H1 (cell line): ENCODE measurements at regions not wholly inside any gene's neighbourhood (a gene's known extent, or its start where the extent isn't known, plus 50 kb on each side); places are given as distances from the start of the nearest gene placed in this dataset.

ENCODE experiments used
- CTCF ChIA-PET: fragments of 300-600 bp; sonication (Branson Sonifier 250); formaldehyde crosslinking; loops from one replicate; lab custom pipeline; 2021; ENCODE audit not compliant: partially characterized antibody; lab: Charles Lee
- POLR2A ChIA-PET: fragments of 300-600 bp; sonication (Branson Sonifier 250); formaldehyde crosslinking; loops from one replicate; lab custom pipeline; 2021; ENCODE audit warnings: inconsistent platforms; ENCODE audit not compliant: partially characterized antibody; lab: Charles Lee
- DNase-seq, 2 experiments: peaks; one replicate each; pipeline versions ENCODE4 v3.0.0 to v3.0.0-alpha.2; 2010 to 2022; ENCODE audit warnings: low spot score in 2 of 2, low read depth in 1 of 2, mixed read lengths in 1 of 2
- FAIRE-seq: peaks from 2 replicates; lab custom pipeline; 2011; peaks lifted over from hg19 to GRCh38; lab: Jason Lieb, UNC
- H2AFZ ChIP-seq: 2 replicates; pipeline ENCODE4 v1.8.1; 2012; ENCODE audit warnings: low read length, inconsistent platforms
- H2AK5ac ChIP-seq: 2 replicates; pipeline ENCODE4 v1.6.1; 2013; ENCODE audit warnings: low read depth, low read length
- H2BK120ac ChIP-seq: replicated peaks from 2 replicates; pipeline ENCODE3; 2013; ENCODE audit warnings: low read depth, low read length, inconsistent platforms
- H2BK12ac ChIP-seq: 2 replicates; pipeline ENCODE4 v1.6.1; 2013; ENCODE audit warnings: low read depth, low read length
- H2BK15ac ChIP-seq: 2 replicates; pipeline ENCODE4 v1.6.1; 2013; ENCODE audit warnings: low read length
- H2BK20ac ChIP-seq: 2 replicates; pipeline ENCODE4 v1.6.1; 2013; ENCODE audit warnings: low read length
- H2BK5ac ChIP-seq: 2 replicates; pipeline ENCODE4 v1.6.1; 2013; ENCODE audit warnings: low read depth, low read length
- H3K14ac ChIP-seq: 2 replicates; pipeline ENCODE4 v1.6.1; 2013; ENCODE audit warnings: inconsistent platforms; ENCODE audit not compliant: insufficient read length
- H3K18ac ChIP-seq: 2 replicates; pipeline ENCODE4 v1.6.1; 2013; ENCODE audit warnings: low read length; ENCODE audit errors: extremely low read depth
- H3K23ac ChIP-seq: 2 replicates; pipeline ENCODE4 v1.6.1; 2013; ENCODE audit warnings: inconsistent platforms; ENCODE audit not compliant: insufficient read length
- H3K23me2 ChIP-seq: 2 replicates; pipeline ENCODE4 v1.6.1; 2013; ENCODE audit warnings: low read depth, low read length
- H3K27ac ChIP-seq: 2 replicates; pipeline ENCODE4 v1.6.1; 2011; ENCODE audit warnings: low read depth, low read length, inconsistent platforms
- H3K27me3 ChIP-seq, 4 experiments: replicated peaks in 1 of 4; 1 replicate in 1 of 4; 2 replicates in 3 of 4; pipeline versions ENCODE4 v1.6.1 to v1.8.1; 2011 to 2013; ENCODE audit warnings: low read length in 3 of 4, mild to moderate bottlenecking in 3 of 4, inconsistent platforms in 2 of 4, mixed read lengths in 2 of 4, moderate library complexity in 1 of 4; ENCODE audit not compliant: control insufficient read depth in 3 of 4, insufficient read depth in 3 of 4; ENCODE audit errors: extremely low read depth in 1 of 4
- H3K36me3 ChIP-seq, 4 experiments: 2 replicates each; pipeline versions ENCODE4 v1.6.1 to v1.8.1; 2011 to 2013; ENCODE audit warnings: mild to moderate bottlenecking in 4 of 4, low read length in 3 of 4, moderate library complexity in 2 of 4, control low read depth in 1 of 4, inconsistent platforms in 1 of 4; ENCODE audit not compliant: insufficient read depth in 4 of 4, control insufficient read depth in 2 of 4
- H3K4ac ChIP-seq: replicated peaks from 2 replicates; pipeline ENCODE3; 2013; ENCODE audit warnings: low read length, low read depth, mixed read lengths, inconsistent platforms; ENCODE audit not compliant: insufficient read length
- H3K4me1 ChIP-seq, 4 experiments: replicated peaks in 1 of 4; 1 replicate in 1 of 4; 2 replicates in 3 of 4; pipeline versions ENCODE4 v1.6.1 to v1.8.1; 2011 to 2013; ENCODE audit warnings: low read length in 3 of 4, inconsistent platforms in 2 of 4, mixed read lengths in 1 of 4; ENCODE audit not compliant: insufficient read depth in 4 of 4, control insufficient read depth in 3 of 4
- H3K4me2 ChIP-seq, 2 experiments: 2 replicates each; pipeline versions ENCODE4 v1.6.1 to v1.8.1; 2011 to 2013; ENCODE audit warnings: low read depth in 2 of 2, low read length in 2 of 2, control low read depth in 1 of 2, inconsistent platforms in 1 of 2, mild to moderate bottlenecking in 1 of 2; ENCODE audit not compliant: insufficient read depth in 1 of 2
- H3K4me3 ChIP-seq, 4 experiments: fragments of 200-600, 300-600 bp in 1 of 4; sonication (generic), shearing (Covaris generic), sonication (Bioruptor Twin) in 1 of 4; 2 replicates each; pipeline versions ENCODE4 v1.5.1 to v1.8.1; 2011 to 2016; ENCODE audit warnings: low read length in 4 of 4, low read depth in 3 of 4, control low read depth in 2 of 4, inconsistent platforms in 2 of 4, mild to moderate bottlenecking in 2 of 4, mixed read lengths in 1 of 4, moderate library complexity in 1 of 4; ENCODE audit not compliant: insufficient read depth in 2 of 4; ENCODE audit errors: extremely low read depth in 1 of 4
- H3K56ac ChIP-seq: replicated peaks from 2 replicates; pipeline ENCODE3; 2013; ENCODE audit warnings: low read depth, mild to moderate bottlenecking, mixed read lengths, low read length, inconsistent platforms; ENCODE audit not compliant: insufficient read length
- H3K79me1 ChIP-seq: 2 replicates; pipeline ENCODE4 v1.6.1; 2013; ENCODE audit warnings: low read depth, low read length, control low read depth
- H3K79me2 ChIP-seq, 2 experiments: 2 replicates each; pipeline versions ENCODE4 v1.6.1 to v1.8.1; 2012 to 2013; ENCODE audit warnings: low read length in 2 of 2, mild to moderate bottlenecking in 2 of 2, inconsistent platforms in 1 of 2; ENCODE audit not compliant: insufficient read depth in 2 of 2, control insufficient read depth in 1 of 2
- H3K9ac ChIP-seq, 4 experiments: replicated peaks in 1 of 4; 1 replicate in 1 of 4; 2 replicates in 3 of 4; pipeline versions ENCODE4 v1.6.1 to v1.8.1; 2011 to 2013; ENCODE audit warnings: low read depth in 3 of 4, low read length in 3 of 4, control low read depth in 2 of 4, mild to moderate bottlenecking in 2 of 4, moderate library complexity in 2 of 4, inconsistent platforms in 1 of 4; ENCODE audit errors: extremely low read depth in 1 of 4
- H3K9me3 ChIP-seq, 2 experiments: 2 replicates each; pipeline versions ENCODE4 v1.6.1 to v1.8.1; 2012 to 2013; ENCODE audit warnings: mild to moderate bottlenecking in 2 of 2, moderate library complexity in 2 of 2, control low read depth in 1 of 2, inconsistent platforms in 1 of 2, low read depth in 1 of 2, low read length in 1 of 2, mixed read lengths in 1 of 2; ENCODE audit not compliant: insufficient read depth in 2 of 2
- H4K20me1 ChIP-seq, 2 experiments: replicated peaks in 1 of 2; 2 replicates each; pipeline versions ENCODE3 to v1.8.1; 2011 to 2013; ENCODE audit warnings: inconsistent platforms in 2 of 2, low read length in 2 of 2, mild to moderate bottlenecking in 1 of 2; ENCODE audit not compliant: insufficient read depth in 2 of 2, control insufficient read depth in 1 of 2
- H4K5ac ChIP-seq: 2 replicates; pipeline ENCODE4 v1.6.1; 2013; ENCODE audit warnings: low read length, low read depth, mixed read lengths, inconsistent platforms; ENCODE audit not compliant: insufficient read length
- H4K8ac ChIP-seq: 2 replicates; pipeline ENCODE4 v1.8.0; 2013; ENCODE audit warnings: mild to moderate bottlenecking, moderate library complexity, low read length, inconsistent platforms; ENCODE audit not compliant: insufficient read depth; ENCODE audit errors: extremely low read depth
- H4K91ac ChIP-seq: replicated peaks from 2 replicates; pipeline ENCODE3; 2013; ENCODE audit warnings: low read length, mixed read lengths, inconsistent platforms; ENCODE audit not compliant: insufficient read length
- ASH2L ChIP-seq: fragments of 200-600, 300-600 bp; sonication (generic); IDR thresholded peaks from one replicate; pipeline ENCODE4 v1.7.1; 2017; ENCODE audit warnings: low read length
- CBX5 ChIP-seq: fragments of 300-800, 300-1000 bp; sonication (generic); IDR thresholded peaks from 2 replicates; pipeline ENCODE4 v1.7.1; 2016; ENCODE audit warnings: antibody characterized with exemption, low read length, low read depth
- EGR1 ChIP-seq: IDR thresholded peaks from 2 replicates; pipeline ENCODE4 v1.6.1; 2011; ENCODE audit warnings: low read depth, low read length, borderline replicate concordance
- HDAC2 ChIP-seq, 2 experiments: fragments of 300-600 bp in 1 of 2; sonication (generic) in 1 of 2; IDR thresholded peaks; 2 replicates each; pipeline ENCODE4 v1.6.1; 2011 to 2012; ENCODE audit warnings: low read depth in 2 of 2, low read length in 2 of 2, mild to moderate bottlenecking in 2 of 2, moderate library complexity in 2 of 2, borderline replicate concordance in 1 of 2, inconsistent platforms in 1 of 2
- JUN ChIP-seq: IDR thresholded peaks from 2 replicates; pipeline ENCODE4 v1.6.1; 2011; ENCODE audit warnings: low read depth, mild to moderate bottlenecking, improper control_type of control experiment, low read length
- PHF8 ChIP-seq: fragments of 200-600 bp; sonication (generic); conservative IDR thresholded peaks from 2 replicates; pipeline ENCODE4 v1.7.1; 2012; ENCODE audit warnings: low read depth, mild to moderate bottlenecking, inconsistent platforms, low read length, moderate library complexity
- POLR2AphosphoS5 ChIP-seq: IDR thresholded peaks from 2 replicates; pipeline ENCODE4 v1.6.1; 2011; ENCODE audit warnings: low read depth, low read length
- RBBP5 ChIP-seq: IDR thresholded peaks from 2 replicates; pipeline ENCODE4 v1.7.1; 2012; ENCODE audit warnings: low read depth, mild to moderate bottlenecking, inconsistent platforms, low read length, moderate library complexity, borderline replicate concordance
- RNF2 ChIP-seq: fragments of 200-900, 300-1000 bp; sonication (generic); IDR thresholded peaks from 2 replicates; pipeline ENCODE4 v1.7.1; 2016; ENCODE audit warnings: borderline replicate concordance, low read depth, mild to moderate bottlenecking, antibody characterized with exemption, low read length; ENCODE audit not compliant: poor library complexity, severe bottlenecking; ENCODE audit errors: missing control alignments
- TEAD4 ChIP-seq: IDR thresholded peaks from 2 replicates; pipeline ENCODE4 v1.6.1; 2012; ENCODE audit warnings: low read depth, low read length, inconsistent platforms, mixed read lengths
- WGBS, 2 experiments: shearing (Covaris generic) in 1 of 2; methylation state at CpG; one replicate each; pipeline versions ENCODE4 v1.1.6 to v1.1.7; 2013 to 2015; ENCODE audit warnings: low lambda C conversion rate in 2 of 2, mixed read lengths in 2 of 2, inconsistent platforms in 1 of 2, low coverage in 1 of 2, missing lambda C conversion rate in 1 of 2; ENCODE audit not compliant: insufficient replicate concordance in 2 of 2, insufficient coverage in 1 of 2, insufficient read length in 1 of 2; ENCODE audit errors: extremely low coverage in 1 of 2, missing lambda C conversion rate in 1 of 2; 5-methylcytosine and 5-hydroxymethylcytosine counted together
- TF ChIP-seq, protein P1 (sequence below), 3 experiments: IDR thresholded peaks; 1 replicate in 2 of 3; 2 replicates in 1 of 3; pipeline versions ENCODE4 v1.5.1 to v1.6.1; 2011; ENCODE audit warnings: low read length in 3 of 3, mild to moderate bottlenecking in 3 of 3, inconsistent platforms in 2 of 3, low read depth in 1 of 3, moderate library complexity in 1 of 3; ENCODE audit not compliant: insufficient read depth in 1 of 3; ENCODE audit errors: control extremely low read depth in 1 of 3

DNA sequence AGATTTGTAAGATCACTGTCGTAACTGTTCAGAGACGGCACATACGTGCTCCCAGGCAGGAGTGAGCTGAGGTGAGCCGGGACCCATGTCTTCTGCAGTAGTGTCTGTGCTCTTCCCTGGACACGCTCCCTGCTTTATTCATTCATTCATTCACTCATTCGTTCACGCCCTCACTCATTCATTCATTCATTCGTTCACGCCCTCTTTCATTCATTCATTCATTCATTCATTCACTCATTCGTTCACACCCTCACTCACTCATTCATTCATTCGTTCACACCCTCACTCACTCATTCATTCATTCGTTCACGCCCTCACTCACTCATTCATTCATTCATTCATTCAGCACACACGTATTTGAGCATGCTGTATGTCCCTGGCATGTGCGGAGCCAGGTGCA, 207.0 kb downstream of the GLI2 start:
- ChIA-PET CTCF (interaction anchor here (1.2 to 5.7 kb wide), 4 partner anchors 11 to 247 kb away, joined by 3 to 58 read pairs (median 14); no protein-coding TSS in a partner anchor), POLR2A (no interaction called here)
- Histone ChIP-seq H4K91ac (no peak overlapping the region), H4K5ac (no peak overlapping the region), H3K18ac (no peak overlapping the region), H3K4ac (no peak overlapping the region), H3K79me2 (peaks cover 0 to 16% of the 10 kb centered on the region in 2 experiments; a peak in 1 of 4 replicates), H3K27me3 (no peaks in the 10 kb centered on the region), H3K4me3 (no peak overlapping the region), H2BK5ac (no peak overlapping the region), H2AFZ (no peak overlapping the region), H2BK15ac (no peak overlapping the region), H3K9ac (no peak overlapping the region; a peak in 1 of 7 replicates), H2AK5ac (no peak overlapping the region), H3K4me1 (peaks cover 0 to 3% (median 0%) of the 10 kb centered on the region in 4 experiments; a peak in 1 of 7 replicates), H3K23me2 (no peaks in the 10 kb centered on the region), H3K4me2 (no peak overlapping the region), H4K20me1 (peaks cover 9 to 29% of the 10 kb centered on the region in 2 experiments), H2BK120ac (no peak overlapping the region), H3K27ac (no peak overlapping the region), H3K14ac (no peak overlapping the region), H2BK12ac (no peak overlapping the region), H3K56ac (no peak overlapping the region), H3K79me1 (peaks cover 5% of the 10 kb centered on the region; the same call in 1 of the 2 replicates), H4K8ac (no peak overlapping the region), H3K9me3 (no peaks in the 10 kb centered on the region), H2BK20ac (no peak overlapping the region), H3K36me3 (peaks cover 0 to 2% (median 0%) of the 10 kb centered on the region in 4 experiments; a peak in 1 of 8 replicates), H3K23ac (no peak overlapping the region)
- 83 to 100% methylated on average over 8 to 15 of the region's 15 CpGs for WGBS, 2 experiments
- DNase-seq (no peak), FAIRE-seq (no peak)
- TF ChIP-seq, protein P1, sequence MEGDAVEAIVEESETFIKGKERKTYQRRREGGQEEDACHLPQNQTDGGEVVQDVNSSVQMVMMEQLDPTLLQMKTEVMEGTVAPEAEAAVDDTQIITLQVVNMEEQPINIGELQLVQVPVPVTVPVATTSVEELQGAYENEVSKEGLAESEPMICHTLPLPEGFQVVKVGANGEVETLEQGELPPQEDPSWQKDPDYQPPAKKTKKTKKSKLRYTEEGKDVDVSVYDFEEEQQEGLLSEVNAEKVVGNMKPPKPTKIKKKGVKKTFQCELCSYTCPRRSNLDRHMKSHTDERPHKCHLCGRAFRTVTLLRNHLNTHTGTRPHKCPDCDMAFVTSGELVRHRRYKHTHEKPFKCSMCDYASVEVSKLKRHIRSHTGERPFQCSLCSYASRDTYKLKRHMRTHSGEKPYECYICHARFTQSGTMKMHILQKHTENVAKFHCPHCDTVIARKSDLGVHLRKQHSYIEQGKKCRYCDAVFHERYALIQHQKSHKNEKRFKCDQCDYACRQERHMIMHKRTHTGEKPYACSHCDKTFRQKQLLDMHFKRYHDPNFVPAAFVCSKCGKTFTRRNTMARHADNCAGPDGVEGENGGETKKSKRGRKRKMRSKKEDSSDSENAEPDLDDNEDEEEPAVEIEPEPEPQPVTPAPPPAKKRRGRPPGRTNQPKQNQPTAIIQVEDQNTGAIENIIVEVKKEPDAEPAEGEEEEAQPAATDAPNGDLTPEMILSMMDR (IDR thresholded peaks at IDR 0.05; ENCODE audit: control extremely low read depth in 1 of 3, insufficient read depth in 1 of 3, low read depth in 1 of 3, low read length in 3 of 3) = no peak
- no peak for TF ChIP-seq RNF2
- no peak for TF ChIP-seq JUN
- no peak for TF ChIP-seq RBBP5
- TF ChIP-seq ASH2L = no peak
- no peak for TF ChIP-seq HDAC2 (IDR thresholded peaks at IDR 0.05; ENCODE audit: borderline replicate concordance in 1 of 2, low read depth in 2 of 2, low read length in 2 of 2)
- no peak for TF ChIP-seq POLR2AphosphoS5
- no peak for TF ChIP-seq PHF8
- no peak for TF ChIP-seq EGR1
- TF ChIP-seq CBX5 = no peak
- TF ChIP-seq TEAD4 = no peak
